Neural cell (in vitro differentiated cells): ENCODE measurements at regions not wholly inside any gene's neighbourhood (a gene's known extent, or its start where the extent isn't known, plus 50 kb on each side); places are given as distances from the start of the nearest gene placed in this dataset.

Source experiments
- CTCF ChIP-seq: fragments of 450-650 bp; IDR thresholded peaks from 2 replicates; pipeline ENCODE4 v1.5.1; 2014; ENCODE audit warnings: antibody characterized with exemption, mild to moderate bottlenecking, moderate library complexity; ENCODE audit not compliant: poor library complexity, severe bottlenecking
- EP300 ChIP-seq: fragments of 450-650 bp; conservative IDR thresholded peaks from 2 replicates; pipeline ENCODE4 v1.6.1; 2014; ENCODE audit warnings: antibody characterized with exemption, mild to moderate bottlenecking, moderate library complexity; ENCODE audit not compliant: poor library complexity, severe bottlenecking
- EZH2 ChIP-seq: fragments of 200-600, 300-800 bp; shearing (Covaris generic), sonication (generic); IDR thresholded peaks from 2 replicates; pipeline ENCODE4 v1.6.1; 2014; ENCODE audit warnings: antibody characterized with exemption, low read length, borderline replicate concordance, mild to moderate bottlenecking; ENCODE audit not compliant: insufficient read depth, poor library complexity, severe bottlenecking
- POLR2AphosphoS5 ChIP-seq: IDR thresholded peaks from 2 replicates; pipeline ENCODE4 v1.6.1; 2012
- RAD21 ChIP-seq: fragments of 450-650 bp; conservative IDR thresholded peaks from 2 replicates; pipeline ENCODE4 v1.6.1; 2014; ENCODE audit warnings: antibody characterized with exemption, mild to moderate bottlenecking, moderate library complexity
- REST ChIP-seq: IDR thresholded peaks from 2 replicates; pipeline ENCODE4 v1.6.1; 2012; ENCODE audit warnings: borderline replicate concordance
- SMC3 ChIP-seq: fragments of 450-650 bp; conservative IDR thresholded peaks from 2 replicates; pipeline ENCODE4 v1.6.1; 2014; ENCODE audit warnings: antibody characterized with exemption, mild to moderate bottlenecking, moderate library complexity; ENCODE audit not compliant: poor library complexity

- TF ChIP-seq POLR2AphosphoS5 (no peak), SMC3 (no peak), REST (no peak), RAD21 (no peak), CTCF (no peak), EP300 (no peak), EZH2 (no peak)
These were observed 104.5 kb upstream of the PKN2 start for GRCh38 chr1:88579598-88579997.
